ENCODE measurements at regions not wholly inside any gene's neighbourhood (a gene's known extent, or its start where the extent isn't known, plus 50 kb on each side); places are given as distances from the start of the nearest gene placed in this dataset.

- no peak overlapping the region for H3K4me3 Mint-ChIP-seq
- DNase-seq: no peak
- H3K36me3 Mint-ChIP-seq (ENCODE audit: low read depth): no peaks in the 10 kb centered on the region
- no peak for TF ChIP-seq CTCF (IDR thresholded peaks at IDR 0.05)
- POLR2A ChIA-PET: no interaction called here
- Histone ChIP-seq H3K27ac (ENCODE audit: low read depth in 1 of 2, low read length in 2 of 2) (no peak overlapping the region), H3K27me3 (ENCODE audit: control insufficient read depth in 1 of 2, insufficient read depth in 2 of 2, low read length in 2 of 2) (no peaks in the 10 kb centered on the region), H3K36me3 (ENCODE audit: insufficient read depth, low read length) (no peaks in the 10 kb centered on the region), H3K4me1 (ENCODE audit: insufficient read depth, low read length) (no peaks in the 10 kb centered on the region), H3K9me3 (ENCODE audit: control insufficient read depth in 1 of 2, insufficient read depth in 1 of 2, low read length in 2 of 2) (no peaks in the 10 kb centered on the region), H3K4me3 (ENCODE audit: low read length) (no peak overlapping the region)
- intact Hi-C loops (cut with DNase I, micrococcal nuclease): no loop called here
- H3K9me3 Mint-ChIP-seq: peaks cover 11% of the 10 kb centered on the region
- ATAC-seq (ENCODE audit: poor library complexity): no peak
- H3K27me3 Mint-ChIP-seq: no peaks in the 10 kb centered on the region
- no peaks in the 10 kb centered on the region for H3K4me1 Mint-ChIP-seq (ENCODE audit: low read depth)
- CTCF ChIA-PET: no interaction called here
- H3K27ac Mint-ChIP-seq: no peak overlapping the region
Measured at GRCh38 chr15:46231786-46232185, 597.0 kb downstream of the SQOR start.

- no peaks in the 10 kb centered on the region for H3K4me1 ChIP-seq (ENCODE audit: insufficient read depth, low read length)
- DNase-seq: no peak
- no peak for ATAC-seq (ENCODE audit: poor library complexity)
- H3K4me3 Mint-ChIP-seq: no peak overlapping the region
- no peak overlapping the region for H3K4me3 ChIP-seq (ENCODE audit: low read length)
- TF ChIP-seq CTCF (IDR thresholded peaks at IDR 0.05): no peak
- H3K9me3 Mint-ChIP-seq: peaks cover 14% of the 10 kb centered on the region
- intact Hi-C loops (cut with DNase I, micrococcal nuclease): no loop called here
- no peaks in the 10 kb centered on the region for H3K27me3 ChIP-seq (ENCODE audit: control insufficient read depth in 1 of 2, insufficient read depth in 2 of 2, low read length in 2 of 2)
- H3K36me3 ChIP-seq (ENCODE audit: insufficient read depth, low read length): no peaks in the 10 kb centered on the region
- CTCF ChIA-PET: no interaction called here
- no peak overlapping the region for H3K27ac ChIP-seq (ENCODE audit: low read depth in 1 of 2, low read length in 2 of 2)
- H3K9me3 ChIP-seq (ENCODE audit: control insufficient read depth in 1 of 2, insufficient read depth in 1 of 2, low read length in 2 of 2): no peaks in the 10 kb centered on the region
- no peaks in the 10 kb centered on the region for H3K27me3 Mint-ChIP-seq
- H3K27ac Mint-ChIP-seq: no peak overlapping the region
- H3K4me1 Mint-ChIP-seq (ENCODE audit: low read depth): no peaks in the 10 kb centered on the region
- POLR2A ChIA-PET: no interaction called here
- no peaks in the 10 kb centered on the region for H3K36me3 Mint-ChIP-seq (ENCODE audit: low read depth)
Measured at GRCh38 chr15:46232471-46232870, 597.6 kb downstream of the SQOR start.

DNA sequence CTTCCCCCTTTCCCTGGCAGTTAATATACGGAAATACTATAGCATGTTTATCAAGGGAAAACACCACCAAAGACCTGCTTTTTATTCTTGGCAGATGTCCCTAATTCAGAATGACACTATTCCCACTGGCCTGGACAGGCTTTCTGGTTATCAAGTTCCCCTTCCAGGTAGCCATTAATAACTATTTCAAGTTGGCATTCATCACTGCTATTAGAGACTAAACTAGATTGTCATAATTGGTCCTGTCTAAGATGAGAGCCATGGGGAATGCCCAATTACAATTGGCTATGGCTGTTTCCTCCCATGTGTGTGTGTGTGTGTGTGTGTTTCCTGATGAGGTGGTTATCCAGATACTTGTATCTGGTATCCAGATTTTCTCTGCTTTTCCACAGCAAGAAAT, 608.1 kb downstream of the SQOR start:
- CTCF ChIA-PET: no interaction called here
- Histone ChIP-seq H3K9me3 (ENCODE audit: control insufficient read depth in 1 of 2, insufficient read depth in 1 of 2, low read length in 2 of 2) (no peaks in the 10 kb centered on the region), H3K27ac (ENCODE audit: low read depth in 1 of 2, low read length in 2 of 2) (no peak overlapping the region), H3K4me3 (ENCODE audit: low read length) (no peak overlapping the region), H3K36me3 (ENCODE audit: insufficient read depth, low read length) (no peaks in the 10 kb centered on the region), H3K4me1 (ENCODE audit: insufficient read depth, low read length) (no peaks in the 10 kb centered on the region), H3K27me3 (ENCODE audit: control insufficient read depth in 1 of 2, insufficient read depth in 2 of 2, low read length in 2 of 2) (peaks cover 0 to 5% of the 10 kb centered on the region in 2 experiments)
- no peaks in the 10 kb centered on the region for H3K36me3 Mint-ChIP-seq (ENCODE audit: low read depth)
- no peaks in the 10 kb centered on the region for H3K4me1 Mint-ChIP-seq (ENCODE audit: low read depth)
- H3K27ac Mint-ChIP-seq: no peak overlapping the region
- H3K9me3 Mint-ChIP-seq: peaks cover 5% of the 10 kb centered on the region
- no peak overlapping the region for H3K4me3 Mint-ChIP-seq
- DNase-seq (no peak), ATAC-seq (ENCODE audit: poor library complexity) (no peak)
- intact Hi-C loops (cut with DNase I, micrococcal nuclease): no loop called here
- no peak for TF ChIP-seq CTCF (IDR thresholded peaks at IDR 0.05)
- H3K27me3 Mint-ChIP-seq: no peaks in the 10 kb centered on the region
- POLR2A ChIA-PET: no interaction called here

Measured in CD4-positive, alpha-beta T cell (primary cell).